ENCODE measurements at regions not wholly inside any gene's neighbourhood (a gene's known extent, or its start where the extent isn't known, plus 50 kb on each side); places are given as distances from the start of the nearest gene placed in this dataset.

DNA sequence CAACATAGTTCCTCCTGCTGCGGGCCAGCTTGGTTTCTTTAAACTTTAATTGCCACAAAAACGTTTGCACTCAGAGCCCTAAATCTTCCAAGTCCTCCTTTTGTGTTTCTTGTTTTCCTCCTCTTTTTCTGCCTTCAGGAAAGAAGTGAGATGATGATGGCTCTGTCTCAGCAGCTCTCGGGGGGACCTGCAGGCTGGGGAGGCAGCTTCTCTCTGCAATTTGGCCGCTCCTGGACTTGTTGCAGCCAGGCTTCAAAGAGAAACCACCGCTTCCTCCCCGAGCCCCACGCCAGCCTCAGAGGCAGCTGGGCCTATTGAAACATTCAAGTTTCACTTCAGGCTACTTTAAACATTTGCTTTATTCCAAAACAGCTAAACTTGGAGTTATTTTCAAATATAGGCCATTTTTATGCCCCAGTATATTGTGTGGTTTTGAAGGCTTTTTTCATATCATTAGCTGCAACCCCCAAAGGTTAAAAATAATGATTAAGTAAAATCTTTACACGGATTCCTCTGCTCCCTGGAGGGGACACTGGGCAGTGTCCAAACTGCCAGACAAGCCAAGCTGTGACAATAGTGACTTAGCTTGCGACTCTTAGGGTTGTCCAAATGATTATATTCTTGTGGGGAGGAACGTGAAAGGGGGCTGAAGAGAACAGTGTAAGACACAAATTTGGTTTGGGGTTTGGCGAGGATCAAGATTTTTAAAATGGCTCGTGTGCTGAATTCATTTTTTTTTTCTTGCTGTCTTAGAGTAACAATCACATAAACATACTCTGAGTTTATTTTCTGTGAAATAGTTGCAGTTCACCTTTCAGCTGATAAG is 330.8 kb downstream of the DLEU7 start:
- no peak for TF ChIP-seq PATZ1 (CRISPR knock-in tag; IDR thresholded peaks at IDR 0.05; ENCODE audit: borderline replicate concordance)
- no peak for TF ChIP-seq TCF4 (CRISPR knock-in tag; IDR thresholded peaks at IDR 0.05; ENCODE audit: borderline replicate concordance)
- no peak for TF ChIP-seq RARB (CRISPR knock-in tag; IDR thresholded peaks at IDR 0.05)
- TF ChIP-seq TOX (CRISPR knock-in tag; IDR thresholded peaks at IDR 0.05; ENCODE audit: borderline replicate concordance) = no peak
- TF ChIP-seq BACH2 (CRISPR knock-in tag; IDR thresholded peaks at IDR 0.05; ENCODE audit: borderline replicate concordance) = no peak
- TF ChIP-seq POU6F1 (CRISPR knock-in tag; IDR thresholded peaks at IDR 0.05; ENCODE audit: borderline replicate concordance, low read depth) = no peak
- no peak for ATAC-seq

GRCh38 chr13:50513300-50513877 is 330.1 kb downstream of the DLEU7 start:
- TF ChIP-seq PATZ1 (CRISPR knock-in tag; IDR thresholded peaks at IDR 0.05; ENCODE audit: borderline replicate concordance) = no peak
- TF ChIP-seq OSR1 (CRISPR knock-in tag; IDR thresholded peaks at IDR 0.05) = no peak
- TF ChIP-seq, protein P1, sequence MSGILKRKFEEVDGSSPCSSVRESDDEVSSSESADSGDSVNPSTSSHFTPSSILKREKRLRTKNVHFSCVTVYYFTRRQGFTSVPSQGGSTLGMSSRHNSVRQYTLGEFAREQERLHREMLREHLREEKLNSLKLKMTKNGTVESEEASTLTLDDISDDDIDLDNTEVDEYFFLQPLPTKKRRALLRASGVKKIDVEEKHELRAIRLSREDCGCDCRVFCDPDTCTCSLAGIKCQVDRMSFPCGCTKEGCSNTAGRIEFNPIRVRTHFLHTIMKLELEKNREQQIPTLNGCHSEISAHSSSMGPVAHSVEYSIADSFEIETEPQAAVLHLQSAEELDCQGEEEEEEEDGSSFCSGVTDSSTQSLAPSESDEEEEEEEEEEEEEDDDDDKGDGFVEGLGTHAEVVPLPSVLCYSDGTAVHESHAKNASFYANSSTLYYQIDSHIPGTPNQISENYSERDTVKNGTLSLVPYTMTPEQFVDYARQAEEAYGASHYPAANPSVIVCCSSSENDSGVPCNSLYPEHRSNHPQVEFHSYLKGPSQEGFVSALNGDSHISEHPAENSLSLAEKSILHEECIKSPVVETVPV (CRISPR knock-in tag; IDR thresholded peaks at IDR 0.05) = no peak
- TF ChIP-seq, protein P2, sequence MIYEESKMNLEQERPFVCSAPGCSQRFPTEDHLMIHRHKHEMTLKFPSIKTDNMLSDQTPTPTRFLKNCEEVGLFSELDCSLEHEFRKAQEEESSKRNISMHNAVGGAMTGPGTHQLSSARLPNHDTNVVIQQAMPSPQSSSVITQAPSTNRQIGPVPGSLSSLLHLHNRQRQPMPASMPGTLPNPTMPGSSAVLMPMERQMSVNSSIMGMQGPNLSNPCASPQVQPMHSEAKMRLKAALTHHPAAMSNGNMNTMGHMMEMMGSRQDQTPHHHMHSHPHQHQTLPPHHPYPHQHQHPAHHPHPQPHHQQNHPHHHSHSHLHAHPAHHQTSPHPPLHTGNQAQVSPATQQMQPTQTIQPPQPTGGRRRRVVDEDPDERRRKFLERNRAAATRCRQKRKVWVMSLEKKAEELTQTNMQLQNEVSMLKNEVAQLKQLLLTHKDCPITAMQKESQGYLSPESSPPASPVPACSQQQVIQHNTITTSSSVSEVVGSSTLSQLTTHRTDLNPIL (CRISPR knock-in tag; IDR thresholded peaks at IDR 0.05; ENCODE audit: low read depth) = no peak
- no peak for TF ChIP-seq GLIS3 (CRISPR knock-in tag; IDR thresholded peaks at IDR 0.05)
- TF ChIP-seq ZFP3 (CRISPR knock-in tag; IDR thresholded peaks at IDR 0.05) = no peak
- no peak for TF ChIP-seq ARNTL (CRISPR knock-in tag; IDR thresholded peaks at IDR 0.05; ENCODE audit: borderline replicate concordance, low read depth)
- TF ChIP-seq TOX (CRISPR knock-in tag; IDR thresholded peaks at IDR 0.05; ENCODE audit: borderline replicate concordance) = no peak
- TF ChIP-seq PPARA (CRISPR knock-in tag; IDR thresholded peaks at IDR 0.05; ENCODE audit: borderline replicate concordance) = no peak
- TF ChIP-seq ESRRG (CRISPR knock-in tag; IDR thresholded peaks at IDR 0.05) = no peak
- no peak for ATAC-seq

- no peak for ATAC-seq
- no peak for TF ChIP-seq OSR1 (CRISPR knock-in tag; IDR thresholded peaks at IDR 0.05)
- no peak for TF ChIP-seq ZC3H10 (CRISPR knock-in tag; IDR thresholded peaks at IDR 0.05)
- TF ChIP-seq BACH2 (CRISPR knock-in tag; IDR thresholded peaks at IDR 0.05; ENCODE audit: borderline replicate concordance) = no peak
- TF ChIP-seq, protein P2 (CRISPR knock-in tag; IDR thresholded peaks at IDR 0.05; ENCODE audit: low read depth) = no peak
- TF ChIP-seq ZNF565 (CRISPR knock-in tag; conservative IDR thresholded peaks at IDR 0.05; ENCODE audit: low read depth) = no peak
- TF ChIP-seq RARB (CRISPR knock-in tag; IDR thresholded peaks at IDR 0.05) = no peak
- TF ChIP-seq, protein P1 (CRISPR knock-in tag; IDR thresholded peaks at IDR 0.05) = no peak
- TF ChIP-seq PPARA (CRISPR knock-in tag; IDR thresholded peaks at IDR 0.05; ENCODE audit: borderline replicate concordance) = no peak
- TF ChIP-seq CSDC2 (CRISPR knock-in tag; IDR thresholded peaks at IDR 0.05) = no peak
- no peak for TF ChIP-seq PATZ1 (CRISPR knock-in tag; IDR thresholded peaks at IDR 0.05; ENCODE audit: borderline replicate concordance)
- no peak for TF ChIP-seq ZNF8 (CRISPR knock-in tag; IDR thresholded peaks at IDR 0.05)
Measured at GRCh38 chr13:50514249-50514648, 329.2 kb downstream of the DLEU7 start.

All from SK-N-SH treated with all-trans-retinoic acid at 6 μM for 48 hours (cell line).